PFSK-1 (cell line): ENCODE measurements at regions not wholly inside any gene's neighbourhood (a gene's known extent, or its start where the extent isn't known, plus 50 kb on each side); places are given as distances from the start of the nearest gene placed in this dataset.

Experiments used
- FOXP2 ChIP-seq: optimal IDR thresholded peaks from 2 replicates; pipeline ENCODE3; 2011; ENCODE audit warnings: borderline replicate concordance, control low read depth, inconsistent platforms; ENCODE audit not compliant: insufficient read depth; ENCODE audit errors: extremely low read length, extremely low read depth
- POLR2AphosphoS5 ChIP-seq: IDR thresholded peaks from 2 replicates; pipeline ENCODE4 v1.6.1; 2012; ENCODE audit warnings: low read depth, mild to moderate bottlenecking, control low read depth, low read length, moderate library complexity

- TF ChIP-seq POLR2AphosphoS5, result no peak
- TF ChIP-seq FOXP2, result no peak
Observed at GRCh38 chr20:22808628-22809027, 224.3 kb upstream of the FOXA2 start.
